Mesothelial cell of epicardium (in vitro differentiated cells): ENCODE measurements at regions not wholly inside any gene's neighbourhood (a gene's known extent, or its start where the extent isn't known, plus 50 kb on each side); places are given as distances from the start of the nearest gene placed in this dataset.
"Not testable (repeated sequence)": the region's sequence is repeated elsewhere in the genome, so short reads cannot be mapped to it uniquely, and the experiment has no call there.

Experiments
- DNase-seq, 2 experiments: peaks; one replicate each; pipeline ENCODE4 v3.0.0; 2021; ENCODE audit warnings: low spot score in 2 of 2; ENCODE audit not compliant: unreplicated experiment in 2 of 2
- H3K27ac Mint-ChIP-seq: 2 replicates; pipeline ENCODE4 v1.8.0; 2021; ENCODE audit warnings: mixed read lengths
- H3K27me3 Mint-ChIP-seq: 2 replicates; pipeline ENCODE4 v1.8.0; 2021; ENCODE audit warnings: low read depth, mixed read lengths
- H3K36me3 Mint-ChIP-seq: 2 replicates; pipeline ENCODE4 v1.8.0; 2021; ENCODE audit warnings: mixed read lengths
- H3K4me1 Mint-ChIP-seq: 2 replicates; pipeline ENCODE4 v1.8.0; 2021; ENCODE audit warnings: mixed read lengths
- H3K4me3 Mint-ChIP-seq: 2 replicates; pipeline ENCODE4 v1.8.0; 2021; ENCODE audit warnings: mild to moderate bottlenecking, moderate library complexity, mixed read lengths
- H3K9me3 Mint-ChIP-seq: 2 replicates; pipeline ENCODE4 v1.8.0; 2021; ENCODE audit warnings: mixed read lengths
- CTCF ChIP-seq: fragments of 200-600 bp; sonication (generic); IDR thresholded peaks from one replicate; pipeline ENCODE4 v1.5.0; 2021; ENCODE audit warnings: antibody characterized with exemption; ENCODE audit not compliant: unreplicated experiment

- H3K27me3 Mint-ChIP-seq = no peaks in the 10 kb centered on the region
- no peak overlapping the region for H3K4me3 Mint-ChIP-seq
- no peaks in the 10 kb centered on the region for H3K4me1 Mint-ChIP-seq
- H3K27ac Mint-ChIP-seq = no peak overlapping the region
- no peak for DNase-seq
- peak; percentile 16 for TF ChIP-seq CTCF
- H3K9me3 Mint-ChIP-seq = peaks cover 10% of the 10 kb centered on the region
- no peaks in the 10 kb centered on the region for H3K36me3 Mint-ChIP-seq
Observed at GRCh38 chr6:159633196-159633595, 59.8 kb downstream of the SOD2 start.

- no peaks in the 10 kb centered on the region for H3K36me3 Mint-ChIP-seq
- DNase-seq = no peak
- H3K9me3 Mint-ChIP-seq = peaks cover 6% of the 10 kb centered on the region
- TF ChIP-seq CTCF = no peak
- H3K4me1 Mint-ChIP-seq = no peaks in the 10 kb centered on the region
- no peak overlapping the region for H3K4me3 Mint-ChIP-seq
- no peaks in the 10 kb centered on the region for H3K27me3 Mint-ChIP-seq
- H3K27ac Mint-ChIP-seq = no peak overlapping the region
Observed at GRCh38 chr6:159631886-159632285, 61.2 kb downstream of the SOD2 start.

GRCh38 chr6:159627939-159628338 is 65.1 kb downstream of the SOD2 start:
- no peak for DNase-seq
- Mint-ChIP-seq H3K27me3 (no peaks in the 10 kb centered on the region), H3K4me3 (no peak overlapping the region), H3K9me3 (peaks cover 6% of the 10 kb centered on the region), H3K27ac (no peak overlapping the region), H3K4me1 (no peaks in the 10 kb centered on the region), H3K36me3 (no peaks in the 10 kb centered on the region)
- TF ChIP-seq CTCF = no peak

GRCh38 chr6:159626506-159626905 is 66.5 kb downstream of the SOD2 start:
- not testable (repeated sequence) for H3K4me1 Mint-ChIP-seq, H3K4me3 Mint-ChIP-seq, H3K36me3 Mint-ChIP-seq, H3K9me3 Mint-ChIP-seq, H3K27ac Mint-ChIP-seq, DNase-seq, H3K27me3 Mint-ChIP-seq

GRCh38 chr6:159623156-159623555 is 69.9 kb downstream of the SOD2 start:
- no peak overlapping the region for H3K27ac Mint-ChIP-seq
- peaks cover under 1% of the 10 kb centered on the region for H3K9me3 Mint-ChIP-seq
- peaks cover 6% of the 10 kb centered on the region for H3K27me3 Mint-ChIP-seq
- no peak overlapping the region for H3K4me3 Mint-ChIP-seq
- no peak for TF ChIP-seq CTCF
- H3K36me3 Mint-ChIP-seq = no peaks in the 10 kb centered on the region
- H3K4me1 Mint-ChIP-seq = no peaks in the 10 kb centered on the region
- DNase-seq = no peak

GRCh38 chr6:159620947-159621346 is 72.1 kb downstream of the SOD2 start:
- Mint-ChIP-seq H3K27ac (no peak overlapping the region), H3K4me3 (no peak overlapping the region), H3K36me3 (no peaks in the 10 kb centered on the region), H3K4me1 (no peaks in the 10 kb centered on the region), H3K9me3 (peaks cover 21% of the 10 kb centered on the region), H3K27me3 (peaks cover 6% of the 10 kb centered on the region)
- TF ChIP-seq CTCF = no peak
- no peak for DNase-seq
